Ishikawa (cell line): ENCODE measurements at regions not wholly inside any gene's neighbourhood (a gene's known extent, or its start where the extent isn't known, plus 50 kb on each side); places are given as distances from the start of the nearest gene placed in this dataset.

Experiments
- CEBPB ChIP-seq: IDR thresholded peaks from 2 replicates; pipeline ENCODE4 v1.6.1; 2012
- CREB1 ChIP-seq: IDR thresholded peaks from 2 replicates; pipeline ENCODE4 v1.6.1; 2012; ENCODE audit warnings: low read depth
- EGR1 ChIP-seq: IDR thresholded peaks from 2 replicates; pipeline ENCODE4 v1.6.1; 2012
- EP300 ChIP-seq: IDR thresholded peaks from 2 replicates; pipeline ENCODE4 v1.6.1; 2012; ENCODE audit warnings: borderline replicate concordance
- FOXM1 ChIP-seq: IDR thresholded peaks from 2 replicates; pipeline ENCODE4 v1.6.1; 2012; ENCODE audit warnings: low read depth, borderline replicate concordance
- MAX ChIP-seq: IDR thresholded peaks from 2 replicates; pipeline ENCODE4 v1.6.1; 2012
- NFIC ChIP-seq: IDR thresholded peaks from 2 replicates; pipeline ENCODE4 v1.6.1; 2012
- RAD21 ChIP-seq: IDR thresholded peaks from 2 replicates; pipeline ENCODE4 v1.6.1; 2012; ENCODE audit warnings: low read depth
- REST ChIP-seq: IDR thresholded peaks from 2 replicates; pipeline ENCODE4 v1.6.1; 2012; ENCODE audit warnings: low read depth, mild to moderate bottlenecking
- TAF1 ChIP-seq: IDR thresholded peaks from 2 replicates; pipeline ENCODE4 v1.6.1; 2012; ENCODE audit warnings: low read depth, mild to moderate bottlenecking
- TCF12 ChIP-seq: IDR thresholded peaks from 2 replicates; pipeline ENCODE4 v1.6.1; 2012; ENCODE audit warnings: low read depth
- TEAD4 ChIP-seq: IDR thresholded peaks from 2 replicates; pipeline ENCODE4 v1.6.1; 2012
- USF1 ChIP-seq: IDR thresholded peaks from 2 replicates; pipeline ENCODE4 v1.6.1; 2012
- YY1 ChIP-seq: IDR thresholded peaks from 2 replicates; pipeline ENCODE4 v1.6.1; 2012; ENCODE audit warnings: low read depth
- ZBTB7A ChIP-seq: IDR thresholded peaks from 2 replicates; pipeline ENCODE4 v1.6.1; 2012; ENCODE audit warnings: low read depth

GRCh38 chr5:135103575-135103853 is 69.5 kb upstream of the PITX1 start:
- TF ChIP-seq ZBTB7A (no peak), USF1 (no peak), CREB1 (no peak), FOXM1 (no peak), REST (no peak)

- TF ChIP-seq RAD21 (no peak), YY1 (no peak), MAX (no peak), EP300 (no peak), USF1 (no peak), TEAD4 (no peak), TCF12 (no peak), FOXM1 (no peak), CEBPB (no peak), CREB1 (no peak), ZBTB7A (no peak)
Measured at GRCh38 chr5:135102716-135103574, 68.9 kb upstream of the PITX1 start.

- TF ChIP-seq MAX: no peak
Measured at GRCh38 chr5:135100431-135100830, 66.4 kb upstream of the PITX1 start.

- TF ChIP-seq TCF12: no peak
- TF ChIP-seq EGR1: no peak
- TF ChIP-seq MAX: no peak
- no peak for TF ChIP-seq CEBPB
- no peak for TF ChIP-seq USF1
- TF ChIP-seq RAD21: no peak
- TF ChIP-seq TAF1: no peak
- TF ChIP-seq ZBTB7A: no peak
- no peak for TF ChIP-seq FOXM1
- TF ChIP-seq CREB1: no peak
- no peak for TF ChIP-seq NFIC
- no peak for TF ChIP-seq EP300
- TF ChIP-seq YY1: no peak
- TF ChIP-seq REST: no peak
- no peak for TF ChIP-seq TEAD4
Measured at GRCh38 chr5:135100011-135100410, 66.0 kb upstream of the PITX1 start.

- no peak for TF ChIP-seq YY1
- no peak for TF ChIP-seq CREB1
- no peak for TF ChIP-seq ZBTB7A
- TF ChIP-seq REST: no peak
- TF ChIP-seq EP300: no peak
- no peak for TF ChIP-seq TEAD4
- no peak for TF ChIP-seq NFIC
- no peak for TF ChIP-seq FOXM1
- TF ChIP-seq TCF12: no peak
- TF ChIP-seq EGR1: no peak
- TF ChIP-seq RAD21: no peak
- TF ChIP-seq USF1: no peak
- no peak for TF ChIP-seq MAX
- no peak for TF ChIP-seq CEBPB
- no peak for TF ChIP-seq TAF1
Measured at GRCh38 chr5:135097390-135097789, 63.4 kb upstream of the PITX1 start.
